ENCODE measurements at regions not wholly inside any gene's neighbourhood (a gene's known extent, or its start where the extent isn't known, plus 50 kb on each side); places are given as distances from the start of the nearest gene placed in this dataset.

- no peak for DNase-seq (ENCODE audit: low read depth in 6 of 9, low spot score in 9 of 9)
- H3K4me3 ChIP-seq (ENCODE audit: low read length in 2 of 2), result no peak overlapping the region
- no peak overlapping the region for H3K27ac ChIP-seq (ENCODE audit: low read depth in 1 of 2, low read length in 1 of 2)
- H3K36me3 ChIP-seq (ENCODE audit: control insufficient read depth in 2 of 2, insufficient read depth in 2 of 2, low read length in 1 of 2), result no peaks in the 10 kb centered on the region
- H3K27me3 ChIP-seq (ENCODE audit: control insufficient read depth in 2 of 2, insufficient read depth in 1 of 2, low read length in 1 of 2), result no peaks in the 10 kb centered on the region
- H3K4me1 ChIP-seq (ENCODE audit: control insufficient read depth in 2 of 2, insufficient read depth in 2 of 2, low read length in 2 of 2), result no peaks in the 10 kb centered on the region
- WGBS, result 96% methylated on average over 5 of the region's 5 CpGs
- H3K9me3 ChIP-seq (ENCODE audit: control insufficient read depth in 2 of 2, insufficient read depth in 1 of 2, low read length in 1 of 2), result no peaks in the 10 kb centered on the region
Measured at GRCh38 chr5:143691945-143692290, 120.0 kb upstream of the HMHB1 start.

GRCh38 chr5:143691287-143691944, 120.5 kb upstream of the HMHB1 start:
- Histone ChIP-seq H3K9me3 (ENCODE audit: control insufficient read depth in 2 of 2, insufficient read depth in 1 of 2, low read length in 1 of 2) (no peaks in the 10 kb centered on the region), H3K27ac (ENCODE audit: low read depth in 1 of 2, low read length in 1 of 2) (no peak overlapping the region), H3K27me3 (ENCODE audit: control insufficient read depth in 2 of 2, insufficient read depth in 1 of 2, low read length in 1 of 2) (no peaks in the 10 kb centered on the region), H3K36me3 (ENCODE audit: control insufficient read depth in 2 of 2, insufficient read depth in 2 of 2, low read length in 1 of 2) (no peaks in the 10 kb centered on the region), H3K4me3 (ENCODE audit: low read length in 2 of 2) (no peak overlapping the region), H3K4me1 (ENCODE audit: control insufficient read depth in 2 of 2, insufficient read depth in 2 of 2, low read length in 2 of 2) (no peaks in the 10 kb centered on the region)
- no peak for DNase-seq (ENCODE audit: low read depth in 6 of 9, low spot score in 9 of 9)
- 97% methylated on average over 3 of the region's 3 CpGs for WGBS

- Histone ChIP-seq H3K27me3 (ENCODE audit: control insufficient read depth in 2 of 2, insufficient read depth in 1 of 2, low read length in 1 of 2) (no peaks in the 10 kb centered on the region), H3K9me3 (ENCODE audit: control insufficient read depth in 2 of 2, insufficient read depth in 1 of 2, low read length in 1 of 2) (no peaks in the 10 kb centered on the region), H3K4me3 (ENCODE audit: low read length in 2 of 2) (no peak overlapping the region), H3K4me1 (ENCODE audit: control insufficient read depth in 2 of 2, insufficient read depth in 2 of 2, low read length in 2 of 2) (no peaks in the 10 kb centered on the region), H3K27ac (ENCODE audit: low read depth in 1 of 2, low read length in 1 of 2) (no peak overlapping the region), H3K36me3 (ENCODE audit: control insufficient read depth in 2 of 2, insufficient read depth in 2 of 2, low read length in 1 of 2) (no peaks in the 10 kb centered on the region)
- DNase-seq (ENCODE audit: low read depth in 6 of 9, low spot score in 9 of 9), result no peak
Measured at GRCh38 chr5:143687604-143688003, 124.4 kb upstream of the HMHB1 start.

- DNase-seq (ENCODE audit: low read depth in 6 of 9, low spot score in 9 of 9), result no peak
- H3K27ac ChIP-seq (ENCODE audit: low read depth in 1 of 2, low read length in 1 of 2), result no peak overlapping the region
- 98% methylated on average over 2 of the region's 2 CpGs for WGBS
- no peak overlapping the region for H3K4me3 ChIP-seq (ENCODE audit: low read length in 2 of 2)
- no peaks in the 10 kb centered on the region for H3K36me3 ChIP-seq (ENCODE audit: control insufficient read depth in 2 of 2, insufficient read depth in 2 of 2, low read length in 1 of 2)
- no peaks in the 10 kb centered on the region for H3K27me3 ChIP-seq (ENCODE audit: control insufficient read depth in 2 of 2, insufficient read depth in 1 of 2, low read length in 1 of 2)
- no peaks in the 10 kb centered on the region for H3K9me3 ChIP-seq (ENCODE audit: control insufficient read depth in 2 of 2, insufficient read depth in 1 of 2, low read length in 1 of 2)
- H3K4me1 ChIP-seq (ENCODE audit: control insufficient read depth in 2 of 2, insufficient read depth in 2 of 2, low read length in 2 of 2), result no peaks in the 10 kb centered on the region
Measured at GRCh38 chr5:143685246-143685815, 126.6 kb upstream of the HMHB1 start.

GRCh38 chr5:143683459-143683858, 128.5 kb upstream of the HMHB1 start:
- Histone ChIP-seq H3K9me3 (ENCODE audit: control insufficient read depth in 2 of 2, insufficient read depth in 1 of 2, low read length in 1 of 2) (no peaks in the 10 kb centered on the region), H3K27me3 (ENCODE audit: control insufficient read depth in 2 of 2, insufficient read depth in 1 of 2, low read length in 1 of 2) (no peaks in the 10 kb centered on the region), H3K4me1 (ENCODE audit: control insufficient read depth in 2 of 2, insufficient read depth in 2 of 2, low read length in 2 of 2) (no peaks in the 10 kb centered on the region), H3K36me3 (ENCODE audit: control insufficient read depth in 2 of 2, insufficient read depth in 2 of 2, low read length in 1 of 2) (no peaks in the 10 kb centered on the region), H3K27ac (ENCODE audit: low read depth in 1 of 2, low read length in 1 of 2) (no peak overlapping the region), H3K4me3 (ENCODE audit: low read length in 2 of 2) (no peak overlapping the region)
- no peak for DNase-seq (ENCODE audit: low read depth in 6 of 9, low spot score in 9 of 9)
- WGBS, result 97% methylated on average over 1 of the region's 1 CpG

GRCh38 chr5:143682929-143683386, 129.0 kb upstream of the HMHB1 start:
- H3K4me3 ChIP-seq (ENCODE audit: low read length in 2 of 2), result no peak overlapping the region
- no peaks in the 10 kb centered on the region for H3K9me3 ChIP-seq (ENCODE audit: control insufficient read depth in 2 of 2, insufficient read depth in 1 of 2, low read length in 1 of 2)
- DNase-seq (ENCODE audit: low read depth in 6 of 9, low spot score in 9 of 9), result no peak
- H3K27ac ChIP-seq (ENCODE audit: low read depth in 1 of 2, low read length in 1 of 2), result no peak overlapping the region
- H3K36me3 ChIP-seq (ENCODE audit: control insufficient read depth in 2 of 2, insufficient read depth in 2 of 2, low read length in 1 of 2), result no peaks in the 10 kb centered on the region
- no peaks in the 10 kb centered on the region for H3K4me1 ChIP-seq (ENCODE audit: control insufficient read depth in 2 of 2, insufficient read depth in 2 of 2, low read length in 2 of 2)
- H3K27me3 ChIP-seq (ENCODE audit: control insufficient read depth in 2 of 2, insufficient read depth in 1 of 2, low read length in 1 of 2), result no peaks in the 10 kb centered on the region
- WGBS, result 80% methylated on average over 3 of the region's 3 CpGs

GRCh38 chr5:143682246-143682905, 129.6 kb upstream of the HMHB1 start:
- H3K4me1 ChIP-seq (ENCODE audit: control insufficient read depth in 2 of 2, insufficient read depth in 2 of 2, low read length in 2 of 2), result no peaks in the 10 kb centered on the region
- no peak overlapping the region for H3K4me3 ChIP-seq (ENCODE audit: low read length in 2 of 2)
- WGBS, result 89% methylated on average over 2 of the region's 2 CpGs
- no peaks in the 10 kb centered on the region for H3K9me3 ChIP-seq (ENCODE audit: control insufficient read depth in 2 of 2, insufficient read depth in 1 of 2, low read length in 1 of 2)
- H3K36me3 ChIP-seq (ENCODE audit: control insufficient read depth in 2 of 2, insufficient read depth in 2 of 2, low read length in 1 of 2), result no peaks in the 10 kb centered on the region
- no peak overlapping the region for H3K27ac ChIP-seq (ENCODE audit: low read depth in 1 of 2, low read length in 1 of 2)
- no peaks in the 10 kb centered on the region for H3K27me3 ChIP-seq (ENCODE audit: control insufficient read depth in 2 of 2, insufficient read depth in 1 of 2, low read length in 1 of 2)
- DNase-seq (ENCODE audit: low read depth in 6 of 9, low spot score in 9 of 9), result no peak

GRCh38 chr5:143680672-143681259, 131.2 kb upstream of the HMHB1 start:
- Histone ChIP-seq H3K9me3 (ENCODE audit: control insufficient read depth in 2 of 2, insufficient read depth in 1 of 2, low read length in 1 of 2) (no peaks in the 10 kb centered on the region), H3K27ac (ENCODE audit: low read depth in 1 of 2, low read length in 1 of 2) (no peak overlapping the region), H3K27me3 (ENCODE audit: control insufficient read depth in 2 of 2, insufficient read depth in 1 of 2, low read length in 1 of 2) (no peaks in the 10 kb centered on the region), H3K4me1 (ENCODE audit: control insufficient read depth in 2 of 2, insufficient read depth in 2 of 2, low read length in 2 of 2) (no peaks in the 10 kb centered on the region), H3K36me3 (ENCODE audit: control insufficient read depth in 2 of 2, insufficient read depth in 2 of 2, low read length in 1 of 2) (no peaks in the 10 kb centered on the region), H3K4me3 (ENCODE audit: low read length in 2 of 2) (no peak overlapping the region)
- DNase-seq (ENCODE audit: low read depth in 6 of 9, low spot score in 9 of 9), result no peak
- WGBS, result 99% methylated on average over 4 of the region's 4 CpGs

GRCh38 chr5:143679777-143680176, 132.2 kb upstream of the HMHB1 start:
- no peak overlapping the region for H3K27ac ChIP-seq (ENCODE audit: low read depth in 1 of 2, low read length in 1 of 2)
- H3K27me3 ChIP-seq (ENCODE audit: control insufficient read depth in 2 of 2, insufficient read depth in 1 of 2, low read length in 1 of 2), result no peaks in the 10 kb centered on the region
- no peaks in the 10 kb centered on the region for H3K4me1 ChIP-seq (ENCODE audit: control insufficient read depth in 2 of 2, insufficient read depth in 2 of 2, low read length in 2 of 2)
- no peak overlapping the region for H3K4me3 ChIP-seq (ENCODE audit: low read length in 2 of 2)
- H3K9me3 ChIP-seq (ENCODE audit: control insufficient read depth in 2 of 2, insufficient read depth in 1 of 2, low read length in 1 of 2), result no peaks in the 10 kb centered on the region
- no peak for DNase-seq (ENCODE audit: low read depth in 6 of 9, low spot score in 9 of 9)
- H3K36me3 ChIP-seq (ENCODE audit: control insufficient read depth in 2 of 2, insufficient read depth in 2 of 2, low read length in 1 of 2), result no peaks in the 10 kb centered on the region
- 99% methylated on average over 1 of the region's 1 CpG for WGBS

Data from thymus (tissue), 11 donors.